ENCODE measurements at regions not wholly inside any gene's neighbourhood (a gene's known extent, or its start where the extent isn't known, plus 50 kb on each side); places are given as distances from the start of the nearest gene placed in this dataset.

- no peak for DNase-seq (ENCODE audit: extremely low spot score, insufficient read length, low read depth)
- no peak for FAIRE-seq
Observed at GRCh38 chr11:41842673-41843072, 383.2 kb upstream of the LRRC4C start.

GRCh38 chr11:41845066-41845465 is 385.6 kb upstream of the LRRC4C start:
- DNase-seq (ENCODE audit: extremely low spot score, insufficient read length, low read depth) (no peak), FAIRE-seq (no peak)

GRCh38 chr11:41848349-41848748 is 388.9 kb upstream of the LRRC4C start:
- no peak for FAIRE-seq

GRCh38 chr11:41849250-41849649 is 389.8 kb upstream of the LRRC4C start:
- DNase-seq (ENCODE audit: extremely low spot score, insufficient read length, low read depth) = no peak
- no peak for FAIRE-seq

More at GRCh38 chr11:41848349-41848748, 388.9 kb upstream of the LRRC4C start:
- no peak for DNase-seq (ENCODE audit: extremely low spot score, insufficient read length, low read depth)

GRCh38 chr11:41851743-41852142 is 392.3 kb upstream of the LRRC4C start:
- no peak for FAIRE-seq
- DNase-seq (ENCODE audit: extremely low spot score, insufficient read length, low read depth) = no peak

- no peak for FAIRE-seq
- DNase-seq (ENCODE audit: extremely low spot score, insufficient read length, low read depth) = no peak
Observed at GRCh38 chr11:41861838-41862237, 402.4 kb upstream of the LRRC4C start.

- DNase-seq (ENCODE audit: extremely low spot score, insufficient read length, low read depth) (no peak), FAIRE-seq (no peak)
Observed at GRCh38 chr11:41866525-41866924, 407.1 kb upstream of the LRRC4C start.

- FAIRE-seq = no peak
- no peak for DNase-seq (ENCODE audit: extremely low spot score, insufficient read length, low read depth)
Observed at GRCh38 chr11:41868606-41869005, 409.2 kb upstream of the LRRC4C start.

- DNase-seq (ENCODE audit: extremely low spot score, insufficient read length, low read depth) = no peak
- no peak for FAIRE-seq
Observed at GRCh38 chr11:41872426-41872825, 413.0 kb upstream of the LRRC4C start.

GRCh38 chr11:41872870-41873269 is 413.4 kb upstream of the LRRC4C start:
- FAIRE-seq (no peak), DNase-seq (ENCODE audit: extremely low spot score, insufficient read length, low read depth) (no peak)

- FAIRE-seq (no peak), DNase-seq (ENCODE audit: extremely low spot score, insufficient read length, low read depth) (no peak)
Observed at GRCh38 chr11:41878095-41878494, 418.6 kb upstream of the LRRC4C start.

- no peak for FAIRE-seq
- DNase-seq (ENCODE audit: extremely low spot score, insufficient read length, low read depth) = no peak
Observed at GRCh38 chr11:41879214-41879613, 419.8 kb upstream of the LRRC4C start.

- FAIRE-seq (no peak), DNase-seq (ENCODE audit: extremely low spot score, insufficient read length, low read depth) (no peak)
Observed at GRCh38 chr11:41895081-41895480, 435.6 kb upstream of the LRRC4C start.

- no peak for FAIRE-seq
- no peak for DNase-seq (ENCODE audit: extremely low spot score, insufficient read length, low read depth)
Observed at GRCh38 chr11:41897991-41898390, 438.5 kb upstream of the LRRC4C start.

- FAIRE-seq = no peak
- no peak for DNase-seq (ENCODE audit: extremely low spot score, insufficient read length, low read depth)
Observed at GRCh38 chr11:41917900-41918299, 458.4 kb upstream of the LRRC4C start.

- FAIRE-seq (no peak), DNase-seq (ENCODE audit: extremely low spot score, insufficient read length, low read depth) (no peak)
Observed at GRCh38 chr11:41920374-41920773, 460.9 kb upstream of the LRRC4C start.

- no peak for FAIRE-seq
Observed at GRCh38 chr11:41921746-41922390, 462.4 kb upstream of the LRRC4C start.

GRCh38 chr11:41926339-41926738 is 466.9 kb upstream of the LRRC4C start:
- FAIRE-seq = no peak
- no peak for DNase-seq (ENCODE audit: extremely low spot score, insufficient read length, low read depth)

More at GRCh38 chr11:41921746-41922390, 462.4 kb upstream of the LRRC4C start:
- DNase-seq (ENCODE audit: extremely low spot score, insufficient read length, low read depth) = no peak

GRCh38 chr11:41935241-41935640 is 475.8 kb upstream of the LRRC4C start:
- DNase-seq (ENCODE audit: extremely low spot score, insufficient read length, low read depth) = no peak
- no peak for FAIRE-seq

GRCh38 chr11:41935795-41936194 is 476.3 kb upstream of the LRRC4C start:
- no peak for DNase-seq (ENCODE audit: extremely low spot score, insufficient read length, low read depth)
- FAIRE-seq = no peak

- no peak for FAIRE-seq
- no peak for DNase-seq (ENCODE audit: extremely low spot score, insufficient read length, low read depth)
Observed at GRCh38 chr11:41943656-41944055, 484.2 kb upstream of the LRRC4C start.

- FAIRE-seq (no peak), DNase-seq (ENCODE audit: extremely low spot score, insufficient read length, low read depth) (no peak)
Observed at GRCh38 chr11:41947392-41947791, 487.9 kb upstream of the LRRC4C start.
